NCI-H748 (cell line): ENCODE measurements at regions not wholly inside any gene's neighbourhood (a gene's known extent, or its start where the extent isn't known, plus 50 kb on each side); places are given as distances from the start of the nearest gene placed in this dataset.
"Not testable (repeated sequence)": the region's sequence is repeated elsewhere in the genome, so short reads cannot be mapped to it uniquely, and the experiment has no call there.

ENCODE experiments used
- DNase-seq: peaks from one replicate; lab custom pipeline; 2025; ENCODE audit not compliant: unreplicated experiment; lab: John Stamatoyannopoulos, UW

DNA sequence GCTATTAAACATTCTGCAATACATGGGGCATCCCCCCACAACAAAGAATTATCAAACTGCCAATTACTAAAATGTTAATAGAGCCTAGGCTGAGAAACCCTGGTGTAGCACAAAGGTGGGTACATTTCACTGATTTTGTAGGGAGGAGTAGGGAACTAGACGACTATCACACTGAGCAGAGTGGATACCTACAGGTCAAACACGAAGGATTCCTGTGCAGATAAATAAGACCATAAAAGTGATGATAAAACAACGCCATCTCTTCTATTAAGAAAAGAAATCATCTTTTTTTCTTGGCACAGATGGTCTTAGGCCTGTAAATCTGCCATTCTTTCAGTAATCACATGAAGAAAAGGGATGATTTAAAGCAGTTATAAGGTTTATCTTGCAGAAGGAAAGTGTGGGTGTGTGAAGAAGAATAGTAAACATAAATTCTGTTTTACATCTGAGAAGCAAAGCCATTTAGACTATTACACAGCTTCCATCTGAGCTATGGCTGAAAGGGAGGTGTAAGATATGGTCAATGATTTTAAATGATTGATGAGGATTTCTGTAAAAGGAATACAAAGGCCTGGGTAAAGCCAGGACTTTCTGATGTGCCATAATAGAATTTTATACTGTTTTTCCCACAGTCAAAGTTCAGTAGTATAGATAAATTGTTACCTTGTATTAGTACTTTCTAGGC, 429.4 kb upstream of the GOT2 start:
- DNase-seq = no peak

DNA sequence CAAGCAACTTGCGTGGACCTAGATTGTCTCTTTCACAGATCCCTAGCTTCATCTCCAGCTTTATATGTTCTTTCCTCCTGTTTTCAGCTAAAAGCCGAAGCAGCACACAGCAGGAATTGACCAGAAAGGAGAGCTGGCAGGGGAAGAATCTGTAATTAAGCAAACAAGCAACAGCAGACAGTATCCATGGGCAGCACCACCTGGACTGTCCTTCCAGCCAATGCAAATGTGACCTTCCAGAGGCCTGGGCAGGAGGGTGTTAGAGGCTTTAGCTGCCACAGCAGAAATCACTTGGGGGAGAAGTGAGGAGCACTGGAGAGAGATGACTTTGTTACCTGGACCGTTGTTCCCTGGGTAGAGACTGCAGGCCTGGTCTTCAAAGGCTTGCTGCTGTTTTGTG, 427.6 kb upstream of the GOT2 start:
- no peak for DNase-seq

DNA sequence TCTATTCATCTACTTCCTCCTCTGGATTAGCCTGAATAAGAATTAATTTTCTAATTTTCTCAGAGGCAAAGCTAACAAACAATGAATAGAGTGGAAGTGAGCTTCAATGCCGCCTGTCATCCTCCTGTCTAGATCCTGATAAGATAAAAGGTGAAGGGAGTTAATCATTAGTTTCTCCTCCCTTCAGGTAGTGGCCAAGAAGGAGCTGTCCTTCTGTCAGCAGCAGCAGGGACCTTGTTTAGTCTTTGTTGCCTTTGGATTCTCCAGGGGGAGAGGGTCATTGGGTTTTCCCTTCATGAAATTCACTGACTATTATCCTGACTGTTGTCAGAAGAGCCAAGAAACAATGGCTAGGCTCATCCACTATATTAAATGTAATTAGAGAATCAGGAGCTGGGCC, 420.2 kb upstream of the GOT2 start:
- DNase-seq = no peak

DNA sequence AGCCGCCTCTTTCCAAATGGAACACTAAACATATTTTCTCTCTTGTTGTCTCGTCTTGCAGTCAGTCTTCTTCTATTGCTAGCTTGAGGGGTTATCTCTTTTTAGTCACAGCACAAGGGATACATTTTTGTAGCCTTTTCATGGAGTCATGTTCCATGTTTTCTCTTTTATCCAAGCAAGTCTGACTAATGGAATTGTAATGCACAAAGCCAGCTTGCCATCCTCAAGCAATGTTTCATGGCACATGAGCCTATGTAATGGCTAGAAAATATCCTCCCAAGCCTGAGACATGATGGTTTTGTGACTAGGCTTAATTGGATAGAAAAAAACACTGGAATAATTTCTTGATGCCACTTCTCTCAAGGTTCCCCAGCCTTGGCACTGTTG, 414.6 kb upstream of the GOT2 start:
- DNase-seq = no peak

DNA sequence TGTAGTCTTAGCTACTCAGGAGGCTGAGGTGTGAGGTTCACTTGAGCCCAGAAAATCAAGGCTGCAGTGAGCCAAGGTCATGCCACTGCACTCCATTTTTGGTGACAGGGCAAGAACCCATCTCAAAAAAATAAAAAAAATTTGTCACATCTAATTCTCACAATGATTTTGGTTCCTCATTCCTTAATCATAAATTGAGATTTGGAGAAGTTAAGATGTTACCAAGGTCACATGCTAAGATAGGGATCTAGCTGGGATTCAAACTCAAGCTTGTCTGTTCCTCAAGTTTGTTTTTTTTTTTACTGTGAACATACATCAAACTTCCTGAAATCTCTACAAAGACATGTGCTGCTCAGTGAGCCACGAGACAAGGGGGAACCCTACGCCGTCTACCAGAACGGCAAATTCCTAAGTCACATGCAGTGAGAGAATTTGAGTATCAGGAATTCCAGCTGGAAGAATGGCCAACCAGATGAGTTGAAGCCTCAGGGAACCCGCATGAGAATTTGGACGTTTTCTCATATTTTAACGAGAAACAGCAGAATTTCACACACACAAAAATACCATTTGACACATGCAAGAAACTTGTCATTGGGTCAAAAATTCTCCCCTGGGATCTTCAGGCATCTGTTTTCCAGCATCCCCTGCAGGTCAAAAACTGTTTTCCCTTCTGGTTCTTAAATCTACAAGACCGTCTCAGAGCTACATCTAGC, 414.1 kb upstream of the GOT2 start:
- no peak for DNase-seq

DNA sequence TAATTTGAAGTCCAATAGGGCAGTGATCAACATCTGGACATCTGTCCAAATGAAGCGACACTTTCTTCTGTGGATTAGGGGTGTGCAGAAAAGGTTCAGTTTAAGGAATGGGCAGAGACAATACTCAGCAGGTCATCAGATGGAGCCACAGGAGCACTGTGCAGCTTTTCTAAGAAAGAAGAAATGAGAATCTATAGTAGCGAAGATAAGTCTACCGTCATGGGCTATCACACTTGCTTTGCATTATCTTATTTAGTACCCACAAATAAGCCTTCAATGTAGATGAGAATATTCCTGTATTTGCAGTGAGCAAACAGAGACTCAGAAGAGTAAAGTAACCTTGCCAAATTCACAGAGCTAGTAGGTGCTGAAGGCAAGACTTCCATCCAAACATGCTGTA, 412.0 kb upstream of the GOT2 start:
- no peak for DNase-seq

DNA sequence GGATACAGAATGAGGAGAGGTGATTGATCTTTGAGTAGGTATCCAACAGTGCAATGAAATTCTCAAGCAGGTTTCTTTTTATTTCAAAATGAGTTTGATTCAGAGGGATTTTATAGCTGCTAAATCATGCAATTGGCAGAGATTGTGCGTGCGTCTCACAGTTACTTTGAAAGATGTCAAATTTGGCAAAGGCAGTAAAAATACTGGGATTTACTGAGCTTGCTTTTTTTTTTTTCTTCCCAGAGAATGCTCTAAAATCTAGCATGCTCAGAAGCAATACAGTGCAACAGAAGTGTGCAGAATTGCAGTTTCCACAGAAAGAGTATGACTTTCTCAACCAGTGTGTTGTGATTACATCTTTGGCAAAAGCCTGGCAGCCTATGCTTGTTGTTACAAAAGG, 410.7 kb upstream of the GOT2 start:
- no peak for DNase-seq

DNA sequence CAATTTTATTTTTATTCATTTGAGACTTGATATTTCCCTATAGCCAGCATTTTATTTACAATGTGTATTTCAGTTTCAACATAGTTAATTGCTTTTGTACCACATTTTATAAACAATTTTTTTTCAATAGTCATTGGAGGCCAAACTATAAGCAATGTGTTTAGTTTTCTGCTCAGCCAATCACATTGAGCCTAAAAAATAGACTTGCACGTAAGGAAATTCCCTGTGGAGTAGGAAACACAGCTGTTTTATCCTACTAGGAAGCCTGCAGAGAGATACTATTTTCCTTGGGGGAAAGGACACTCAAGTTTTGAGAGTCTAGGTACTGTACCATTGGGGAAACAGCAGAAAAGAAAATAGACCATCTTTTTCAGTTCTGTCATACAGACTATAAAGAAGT, 410.2 kb upstream of the GOT2 start:
- DNase-seq = no peak

DNA sequence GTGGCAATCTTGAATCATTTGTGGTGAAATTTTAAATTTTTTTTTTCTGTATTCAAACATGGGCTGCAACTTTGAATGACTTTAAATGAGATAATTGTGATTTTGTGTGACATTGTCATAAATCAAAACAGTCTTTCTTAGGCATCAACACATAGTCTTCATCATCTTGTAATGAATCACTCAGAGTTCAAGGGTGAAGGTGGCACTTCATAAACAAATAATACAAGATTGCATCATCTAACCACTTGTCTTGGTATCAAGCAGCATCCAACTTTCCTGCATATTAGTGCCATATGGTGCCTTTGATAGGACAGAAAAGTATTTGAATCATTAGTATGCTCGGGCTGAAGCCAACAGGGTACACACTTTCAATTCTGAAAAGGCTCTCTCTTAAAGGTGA, 392.4 kb upstream of the GOT2 start:
- DNase-seq = no peak

DNA sequence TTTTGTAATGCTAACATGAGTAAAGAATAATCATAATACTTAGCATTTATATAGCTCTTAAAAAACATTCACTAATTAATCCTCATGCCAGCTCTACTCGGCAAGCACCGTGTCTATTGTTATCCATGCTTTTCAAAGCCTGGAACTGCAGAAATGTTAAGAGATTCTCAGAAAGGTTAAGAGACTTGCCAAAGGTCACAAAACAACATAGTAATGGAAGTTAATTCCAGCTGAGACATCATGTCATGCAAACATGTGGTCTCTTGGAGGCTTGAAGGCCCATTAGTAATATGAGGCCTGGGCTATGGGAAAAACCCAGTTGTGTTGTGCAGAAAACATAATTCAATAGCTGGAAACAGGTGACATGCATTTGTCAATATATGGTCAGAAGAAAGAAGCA, 389.9 kb upstream of the GOT2 start:
- DNase-seq = no peak

DNA sequence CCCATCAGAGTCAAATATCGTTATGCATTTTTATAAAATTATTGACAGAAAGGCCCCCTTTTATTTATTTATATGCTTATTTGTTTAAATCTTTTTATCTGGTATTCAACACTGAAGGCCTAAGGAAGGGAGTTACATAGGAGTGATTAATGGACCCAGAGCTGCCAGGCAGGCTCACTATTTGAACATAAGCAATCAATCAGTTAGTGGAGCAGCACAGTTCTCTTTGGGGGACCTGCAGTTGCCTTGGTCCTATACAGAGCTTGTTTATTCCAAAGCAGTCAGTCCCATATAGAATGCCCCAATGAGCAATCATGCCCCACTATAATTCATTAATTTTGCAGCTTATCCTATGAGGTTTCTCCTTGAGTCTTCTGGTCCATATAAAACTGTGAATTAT, 389.4 kb upstream of the GOT2 start:
- DNase-seq = no peak

DNA sequence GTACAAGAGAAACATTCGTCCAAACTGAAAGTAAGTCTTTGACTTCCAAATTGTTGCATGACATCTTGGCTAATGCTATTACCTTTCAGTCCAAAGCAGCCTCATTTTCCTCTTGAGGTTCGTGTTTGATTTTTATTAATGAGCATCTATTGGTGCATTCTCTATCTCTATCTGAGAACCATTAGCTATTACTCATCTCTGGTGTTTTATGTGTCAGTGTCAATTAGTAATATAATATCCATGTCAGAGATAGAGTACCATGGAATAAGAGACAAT, 388.1 kb upstream of the GOT2 start:
- no peak for DNase-seq

DNA sequence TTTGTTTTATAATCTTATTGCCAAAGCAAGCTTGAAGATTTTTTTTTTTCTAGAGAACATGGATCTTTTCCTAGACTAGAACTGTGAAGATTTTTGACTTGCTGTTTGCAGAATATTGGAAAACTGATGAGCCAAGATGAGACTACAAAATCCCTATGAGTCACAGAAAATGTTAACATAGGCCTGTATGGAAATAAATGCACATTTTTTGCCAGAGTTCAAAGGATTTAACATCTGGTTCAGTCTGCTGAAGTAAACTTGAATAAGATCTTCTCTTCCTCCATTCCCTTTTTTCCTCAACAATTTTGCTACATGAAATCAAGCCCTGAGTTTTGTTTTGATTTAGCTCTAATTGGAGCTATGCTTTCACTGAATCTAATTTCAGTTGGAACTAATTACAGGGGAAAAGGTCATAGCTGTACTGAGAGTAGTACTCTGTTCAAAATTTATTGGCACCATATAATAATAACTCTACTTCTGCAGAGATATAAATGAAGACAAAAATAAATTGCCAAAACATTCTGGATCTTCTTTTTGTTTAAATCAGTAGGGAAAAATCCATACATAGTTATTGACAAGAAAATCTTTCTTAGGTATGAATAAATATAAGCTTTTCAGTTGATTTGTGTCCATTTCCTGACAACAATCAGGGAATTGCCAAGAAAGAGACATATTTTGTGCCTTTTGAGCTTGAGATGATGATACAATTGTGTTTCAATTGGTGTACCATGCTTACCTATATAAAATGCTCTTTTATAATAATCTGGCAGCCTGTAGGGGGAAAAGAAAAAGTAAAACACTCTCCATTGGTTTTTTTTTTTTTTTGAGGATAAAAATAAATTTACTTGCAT, 387.5 kb upstream of the GOT2 start:
- DNase-seq = no peak

DNA sequence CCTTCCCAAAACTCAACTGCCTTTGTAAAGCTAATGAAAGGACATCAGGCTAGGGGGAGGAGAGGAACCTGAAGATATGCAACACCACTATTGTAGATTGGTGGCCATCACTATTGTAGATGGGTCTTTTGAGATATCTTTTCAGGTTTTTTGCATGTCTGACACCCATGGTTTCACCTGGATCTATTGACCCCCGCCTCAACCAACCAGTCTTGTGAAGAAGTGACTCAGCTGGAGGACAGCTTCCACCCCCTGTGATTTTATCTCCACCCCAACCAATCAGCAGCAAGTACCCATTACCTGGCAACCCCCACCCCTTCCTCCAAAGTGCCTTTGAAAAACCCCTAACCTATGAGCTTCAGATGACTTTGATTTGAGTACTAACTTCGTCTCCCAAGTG, 382.6 kb upstream of the GOT2 start:
- no peak for DNase-seq

DNA sequence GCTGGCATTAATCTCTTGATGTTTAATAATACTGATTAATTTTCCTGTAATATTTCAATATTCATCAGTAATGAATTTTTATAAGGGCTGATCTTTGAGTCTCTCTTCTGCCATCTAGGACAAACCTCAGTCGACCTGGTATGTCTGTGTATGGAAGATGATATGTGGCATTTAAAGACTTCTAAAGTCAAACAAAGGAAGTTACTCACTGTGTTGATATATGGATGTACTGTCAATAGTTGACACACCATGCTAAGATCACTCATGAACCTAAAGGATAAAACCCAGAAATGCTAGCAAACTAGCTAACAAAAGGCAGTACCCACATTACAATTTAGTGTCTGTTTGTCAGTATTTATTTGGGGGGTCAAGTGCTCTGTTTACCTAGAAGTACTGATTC, 380.7 kb upstream of the GOT2 start:
- DNase-seq = no peak

DNA sequence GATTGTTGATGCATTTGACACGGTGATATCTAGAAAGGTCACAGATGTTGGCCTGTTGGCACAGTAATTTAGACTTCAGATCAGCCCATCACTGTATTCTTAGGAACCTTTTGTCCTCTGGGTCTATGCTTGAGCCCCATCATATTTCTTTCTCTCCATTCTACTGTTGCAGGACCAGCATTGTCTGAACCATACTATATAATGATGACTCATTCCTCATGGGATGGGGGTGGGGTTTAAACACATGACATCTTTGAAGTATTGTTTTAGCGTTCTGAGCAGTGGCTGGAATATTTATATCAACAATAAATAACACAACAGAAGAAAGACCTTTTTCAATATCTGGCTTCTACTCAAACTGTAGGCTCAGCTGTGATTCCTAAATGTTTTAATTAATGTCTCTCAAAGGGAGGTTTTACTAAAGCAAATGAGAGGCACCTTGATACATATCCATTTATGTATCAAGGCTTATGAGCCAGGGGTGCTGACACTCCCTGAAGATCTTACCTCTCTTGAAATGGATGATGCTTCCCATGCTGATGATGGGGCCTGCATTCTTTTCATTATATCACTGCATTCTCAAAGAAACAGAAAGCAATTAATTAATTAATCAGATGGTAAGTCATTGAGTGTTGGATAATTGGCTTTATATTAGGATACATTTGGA, 379.0 kb upstream of the GOT2 start:
- no peak for DNase-seq

DNA sequence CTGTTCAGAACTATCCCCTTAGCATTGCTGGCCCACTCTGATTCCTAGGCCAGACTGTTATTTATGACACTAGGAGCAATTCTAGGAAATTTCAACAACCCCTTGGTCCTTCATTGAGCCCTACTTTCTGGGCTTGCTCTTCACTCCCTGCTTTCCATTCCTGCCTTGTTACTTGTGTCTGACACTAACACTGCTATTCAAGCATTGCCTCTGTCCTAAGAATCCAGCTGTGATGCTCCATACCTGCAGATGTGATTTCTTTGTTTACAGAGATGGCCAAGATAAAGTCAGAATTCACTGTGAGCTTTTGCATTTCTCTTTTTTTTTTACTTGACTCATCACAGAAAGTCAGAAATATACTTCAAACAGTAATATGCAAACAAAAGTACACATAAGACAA, 377.2 kb upstream of the GOT2 start:
- DNase-seq = no peak

DNA sequence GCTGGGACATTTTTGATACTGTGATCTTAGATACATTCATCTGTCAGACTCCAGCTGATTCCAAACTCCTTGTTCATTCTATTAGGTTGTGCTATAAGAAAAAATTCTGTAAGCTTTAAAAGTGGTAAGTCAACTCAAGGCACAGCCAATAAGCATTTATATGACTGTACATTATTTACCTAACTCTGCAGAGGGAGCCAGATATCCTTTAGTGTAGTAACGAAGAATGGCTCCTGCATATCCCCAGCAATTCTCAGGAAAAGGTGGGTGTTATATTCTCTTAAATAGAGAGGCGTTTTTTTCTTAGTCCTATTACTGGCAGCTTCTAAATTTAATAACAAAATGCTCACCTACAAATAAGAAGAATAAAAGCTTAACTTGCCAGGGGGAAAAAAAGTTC, 374.3 kb upstream of the GOT2 start:
- no peak for DNase-seq

DNA sequence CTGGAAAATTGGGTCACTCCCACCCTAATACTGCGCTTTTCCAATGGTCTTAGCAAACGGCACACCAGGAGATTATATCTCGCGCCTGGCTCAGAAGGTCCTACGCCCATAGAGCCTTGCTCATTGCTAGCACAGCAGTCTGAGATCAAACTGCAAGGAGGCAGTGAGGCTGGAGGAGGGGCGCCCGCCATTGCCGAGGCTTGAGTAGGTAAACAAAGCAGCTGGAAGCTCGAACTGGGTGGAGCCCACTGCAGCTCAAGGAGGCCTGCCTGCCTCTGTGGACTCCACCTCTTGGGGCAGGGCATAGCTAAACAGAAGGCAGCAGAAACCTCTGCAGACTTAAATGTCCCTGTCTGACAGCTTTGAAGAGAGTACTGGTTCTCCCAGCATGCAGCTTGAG, 362.6 kb upstream of the GOT2 start:
- DNase-seq = not testable (repeated sequence)

DNA sequence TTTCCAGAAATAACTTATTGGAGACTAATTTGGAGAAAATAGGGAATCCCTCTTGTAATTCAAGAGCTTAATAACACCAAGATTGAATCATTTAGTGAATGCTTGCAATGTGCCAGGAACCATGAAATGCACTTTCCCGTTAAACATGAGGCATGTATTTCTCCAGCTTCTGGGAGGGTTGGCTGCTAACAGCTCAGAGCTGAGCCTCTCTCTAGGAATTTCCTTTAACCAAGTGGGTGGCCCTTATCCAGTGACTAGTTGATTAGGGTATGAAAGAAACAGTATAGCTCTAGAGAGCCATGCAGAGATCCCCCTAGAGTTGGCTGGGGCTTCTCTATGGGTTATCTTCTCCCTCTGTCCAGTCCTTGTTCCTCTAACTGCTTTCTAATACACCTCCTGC, 356.4 kb upstream of the GOT2 start:
- no peak for DNase-seq

DNA sequence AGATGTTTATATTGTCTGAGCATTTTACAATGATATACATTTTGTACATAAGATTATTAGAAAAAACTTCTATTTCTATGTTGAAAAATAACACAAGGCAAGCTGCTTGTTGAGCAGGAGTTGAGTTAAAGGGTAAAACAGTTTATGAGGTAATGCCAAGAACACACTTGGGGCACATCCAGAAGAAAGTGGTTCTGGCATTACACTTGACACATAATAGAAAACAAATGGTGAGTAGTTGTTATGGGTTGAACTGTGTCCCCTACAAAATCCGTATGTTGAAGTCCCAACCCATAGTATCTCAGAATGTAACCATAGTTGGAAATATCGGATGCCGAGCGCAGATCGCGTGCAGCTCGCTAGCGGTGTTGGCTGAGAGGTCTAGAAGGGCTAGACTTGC, 354.3 kb upstream of the GOT2 start:
- DNase-seq = no peak

DNA sequence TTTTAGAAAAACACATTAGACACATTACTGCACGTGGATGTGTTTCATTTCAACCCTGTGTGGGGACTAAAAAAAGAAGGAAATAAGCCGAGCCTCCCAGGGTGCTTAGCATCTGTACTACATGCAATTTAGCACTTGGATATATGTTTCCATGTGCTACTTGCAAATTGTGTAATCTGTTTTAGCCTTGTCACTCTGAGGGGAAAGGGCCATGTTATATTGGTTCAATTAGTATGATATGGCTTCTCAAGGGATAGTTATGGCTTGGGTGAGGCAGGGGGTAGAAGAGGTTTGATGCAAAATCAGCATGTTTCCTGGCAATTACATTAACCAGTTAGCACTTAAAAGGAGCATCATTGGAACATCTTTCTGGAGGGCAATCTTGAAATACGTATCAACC, 353.5 kb upstream of the GOT2 start:
- DNase-seq = no peak
